GM08714 (cell line): ENCODE measurements at regions not wholly inside any gene's neighbourhood (a gene's known extent, or its start where the extent isn't known, plus 50 kb on each side); places are given as distances from the start of the nearest gene placed in this dataset.

Source experiments
- H3K4me3 ChIP-seq: fragments of 200-500 bp; sonication (Bioruptor generic); 2 replicates; pipeline ENCODE4 v1.5.1; 2014; ENCODE audit warnings: mild to moderate bottlenecking, low read length, inconsistent platforms
- ZNF274 ChIP-seq: IDR thresholded peaks from 2 replicates; pipeline ENCODE4 v1.6.1; 2012; ENCODE audit warnings: mild to moderate bottlenecking, low read depth, low read length

DNA sequence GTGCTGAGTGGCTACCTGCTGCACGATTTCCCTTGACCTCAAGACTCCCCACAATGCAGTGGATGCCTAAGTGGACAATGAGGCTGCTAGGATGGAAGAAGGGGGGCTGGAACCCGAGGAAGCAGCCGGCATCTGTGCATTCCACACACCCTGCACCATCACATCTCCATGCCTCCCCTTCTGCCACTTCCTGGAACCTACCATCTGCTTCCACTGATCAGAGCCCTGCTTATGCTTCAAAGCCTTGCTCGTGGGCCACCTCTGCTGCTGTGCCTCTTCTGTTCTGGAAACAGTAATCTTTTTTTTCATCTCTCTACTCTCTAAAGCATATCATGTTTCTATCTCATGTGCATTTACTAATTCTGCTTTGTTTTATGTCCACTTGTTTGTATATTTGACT is 66.2 kb upstream of the WDR26 start:
- H3K4me3 ChIP-seq: no peak overlapping the region
- TF ChIP-seq ZNF274: no peak

DNA sequence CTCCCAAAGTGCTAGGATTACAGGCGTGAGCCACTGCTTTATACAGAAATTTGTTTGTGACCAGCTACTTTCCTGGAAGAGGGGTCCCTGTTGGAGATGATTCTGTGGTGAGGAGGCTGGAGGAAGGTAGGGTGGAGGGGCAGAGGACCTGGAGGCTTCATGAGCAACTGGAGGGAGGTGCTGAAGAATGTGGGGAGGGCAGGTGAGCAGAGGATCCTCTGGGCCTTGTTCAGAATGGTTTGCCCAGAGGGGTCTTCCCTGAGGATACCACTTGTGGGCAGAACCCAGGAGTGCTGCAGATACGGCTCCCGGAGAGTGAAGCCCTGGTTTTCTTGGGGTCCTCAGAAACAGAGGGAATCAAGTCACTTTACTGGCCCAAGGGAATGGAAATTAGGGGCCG is 67.2 kb upstream of the WDR26 start:
- H3K4me3 ChIP-seq: no peak overlapping the region
- TF ChIP-seq ZNF274: no peak

DNA sequence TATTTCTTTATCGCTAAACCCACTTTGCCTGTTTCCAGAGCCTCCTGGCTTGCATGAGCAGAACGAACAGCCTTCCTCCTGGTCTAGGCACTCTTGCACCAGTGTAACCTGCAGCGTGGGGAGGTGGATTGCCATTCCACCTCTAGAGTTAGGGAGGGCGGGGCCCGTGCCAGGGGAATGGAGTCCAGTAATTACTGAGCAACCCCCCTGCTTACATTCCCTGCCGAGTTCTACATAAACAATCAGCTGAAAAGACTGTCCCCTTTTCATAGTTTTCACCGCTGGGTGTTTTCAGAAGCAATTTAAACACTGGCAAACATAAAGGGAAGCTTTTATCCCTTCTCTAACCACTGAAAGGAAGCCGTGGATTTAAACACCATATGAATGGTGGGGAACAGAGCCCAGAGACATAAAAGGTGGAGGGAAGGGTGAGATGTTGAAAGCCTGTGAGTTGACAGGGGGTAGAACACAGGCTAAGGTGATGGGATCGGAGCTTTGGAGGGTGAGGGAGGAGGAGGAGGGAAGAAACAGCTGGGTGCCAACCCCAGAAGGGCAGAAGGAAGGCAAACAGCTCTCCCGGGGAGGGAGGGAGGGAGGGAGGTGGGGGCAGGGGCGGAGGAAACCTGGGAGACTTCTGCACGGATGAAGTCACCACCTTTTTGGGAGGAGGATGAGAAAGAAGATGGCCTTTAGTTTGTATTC is 68.0 kb upstream of the WDR26 start:
- TF ChIP-seq ZNF274: no peak
- H3K4me3 ChIP-seq: no peak overlapping the region; the same call in 1 of the 2 replicates

DNA sequence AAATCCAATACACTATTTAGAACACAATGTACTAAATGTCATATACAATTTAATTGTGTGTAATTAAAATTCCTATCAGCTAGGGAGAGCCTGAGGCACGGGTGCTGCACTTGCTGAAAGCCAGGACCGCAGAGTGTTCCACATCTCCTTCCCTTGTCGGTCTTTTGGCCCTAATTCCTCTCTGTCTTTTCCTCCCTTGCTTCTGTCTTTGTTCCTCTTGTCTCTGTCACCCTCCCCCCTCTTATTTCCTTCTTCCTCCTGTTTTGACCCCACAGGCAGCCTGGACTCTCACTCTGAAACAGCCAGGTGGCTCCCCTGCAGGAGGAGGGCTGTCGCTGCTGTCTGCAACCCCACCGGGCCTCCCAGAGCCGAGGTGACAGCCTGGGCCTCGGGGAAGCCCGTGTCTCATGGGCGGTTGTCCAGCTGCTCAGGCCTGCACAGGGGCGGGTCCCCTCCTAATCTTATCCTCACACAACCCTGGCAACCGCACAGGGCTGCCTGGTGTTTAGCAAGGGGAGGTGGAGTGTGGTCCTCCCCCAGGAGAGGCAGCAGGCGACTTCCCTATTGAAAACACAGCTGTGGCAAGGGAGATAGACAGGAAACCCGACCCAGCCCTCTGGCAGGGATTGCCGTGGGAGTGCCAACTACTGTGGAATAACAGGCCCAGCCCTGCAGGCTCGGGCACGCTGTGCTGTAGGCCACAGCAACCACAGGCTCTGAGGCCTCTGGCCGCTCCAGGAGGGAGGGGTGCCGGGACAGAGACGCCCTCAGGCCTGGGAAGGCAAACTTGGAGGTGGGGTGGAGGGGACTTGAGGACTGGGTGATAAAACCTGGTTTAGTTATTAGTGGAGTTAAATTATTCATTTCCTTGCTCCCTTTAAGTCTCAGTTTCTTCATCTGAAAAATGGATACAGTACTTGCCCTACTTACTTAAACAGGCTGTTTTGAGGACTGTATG is 68.8 kb upstream of the WDR26 start:
- peak overlapping the region; percentile 9; the same call in 1 of the 2 replicates for H3K4me3 ChIP-seq

DNA sequence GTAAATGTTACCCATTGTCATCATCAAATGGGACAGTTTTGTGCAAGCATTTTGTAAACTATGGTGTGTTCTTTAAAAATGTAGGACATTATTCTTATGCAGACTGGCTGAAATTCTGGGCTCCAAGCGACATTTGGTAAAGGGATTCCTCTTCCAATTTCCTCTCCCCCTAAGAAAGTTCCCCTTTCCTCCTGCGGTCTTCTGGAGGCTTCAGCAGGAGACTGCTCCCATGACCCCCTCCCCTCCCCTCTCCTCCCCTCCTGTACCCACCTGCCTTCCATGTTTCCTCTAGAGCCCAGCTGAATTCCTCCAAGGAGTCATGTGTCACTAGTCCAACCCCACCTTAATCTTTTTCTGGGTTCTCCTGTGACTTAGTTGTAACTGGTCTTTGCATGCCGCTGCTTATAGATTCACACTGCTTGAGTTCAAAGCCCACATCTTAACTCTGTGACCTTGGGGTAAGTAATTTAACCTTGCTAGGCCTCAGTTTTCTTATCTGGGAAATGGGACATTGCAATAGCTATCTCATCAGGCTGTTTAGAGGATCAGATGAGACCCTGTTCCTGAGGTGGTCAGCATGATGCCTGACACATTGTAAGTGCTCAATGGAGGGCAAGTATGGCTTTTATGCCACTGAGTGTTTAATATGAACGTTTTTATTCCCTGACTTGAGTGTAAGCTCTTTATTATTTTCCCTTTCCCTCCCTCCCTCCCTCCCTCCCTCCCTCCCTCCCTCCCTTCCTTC is 69.9 kb upstream of the WDR26 start:
- no peak overlapping the region for H3K4me3 ChIP-seq
- TF ChIP-seq ZNF274: no peak

More for the DNA sequence above, 68.8 kb upstream of the WDR26 start:
- TF ChIP-seq ZNF274: no peak

DNA sequence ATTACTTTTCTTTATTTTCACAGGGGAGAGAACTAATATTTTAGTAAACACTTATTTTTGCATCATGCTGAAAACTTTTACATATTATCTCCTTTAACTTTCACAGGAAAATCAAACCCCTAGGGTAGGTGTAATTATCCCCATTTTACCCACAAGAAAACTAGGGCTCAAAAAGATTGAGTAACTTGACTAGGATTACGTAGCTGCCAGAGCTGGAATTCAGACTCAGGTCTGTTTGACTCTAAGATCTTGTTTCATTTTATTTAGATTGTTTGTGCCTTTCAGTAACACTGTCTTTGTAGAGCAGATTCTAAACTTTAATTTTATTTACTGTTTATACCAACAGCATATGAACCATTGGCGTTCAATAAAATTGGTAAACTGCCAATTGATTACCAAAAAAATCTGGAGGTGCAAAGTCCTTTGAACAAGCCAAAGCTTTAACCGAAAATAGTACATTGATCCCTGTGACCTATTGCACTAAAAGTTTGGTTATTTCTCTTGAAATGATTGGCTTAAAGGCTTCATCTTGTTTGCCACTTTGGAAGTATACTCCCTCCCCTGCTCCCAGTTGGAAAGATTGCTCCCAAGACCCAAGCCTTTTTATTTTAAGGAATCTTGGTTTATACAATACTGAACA is 71.0 kb upstream of the WDR26 start:
- H3K4me3 ChIP-seq: no peak overlapping the region
- no peak for TF ChIP-seq ZNF274

DNA sequence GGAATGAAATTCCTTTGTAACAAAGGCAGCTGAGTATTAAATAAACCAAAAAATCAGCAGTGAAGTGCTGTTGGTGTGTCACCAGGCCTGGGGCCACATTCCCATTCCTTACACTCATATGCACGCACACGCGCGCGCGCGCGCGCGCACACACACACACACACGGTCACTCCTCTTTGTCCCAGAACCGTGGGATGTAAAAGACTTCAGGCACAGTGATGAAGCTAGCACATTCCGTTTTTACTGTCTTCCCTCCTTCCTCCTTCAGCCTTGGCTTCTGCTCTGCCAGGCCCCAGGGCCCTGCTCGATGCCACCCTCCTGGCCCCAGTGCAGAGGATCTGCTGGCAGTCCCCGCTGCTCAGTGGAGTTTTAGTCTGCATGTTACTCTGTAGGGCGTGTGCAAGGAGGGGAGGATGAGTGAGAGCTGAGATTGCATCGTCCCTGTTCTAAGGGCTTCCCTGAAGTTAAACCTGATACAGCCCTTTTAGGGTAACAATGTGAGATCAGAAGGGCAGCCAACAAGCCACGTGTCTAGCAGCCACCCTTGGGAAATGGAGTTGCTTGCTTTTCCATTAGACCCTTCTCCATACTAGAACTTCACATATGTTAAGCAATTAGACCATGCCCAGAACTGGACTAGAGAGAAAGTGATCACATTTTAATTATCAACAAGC is 71.7 kb upstream of the WDR26 start:
- no peak overlapping the region for H3K4me3 ChIP-seq
- no peak for TF ChIP-seq ZNF274

DNA sequence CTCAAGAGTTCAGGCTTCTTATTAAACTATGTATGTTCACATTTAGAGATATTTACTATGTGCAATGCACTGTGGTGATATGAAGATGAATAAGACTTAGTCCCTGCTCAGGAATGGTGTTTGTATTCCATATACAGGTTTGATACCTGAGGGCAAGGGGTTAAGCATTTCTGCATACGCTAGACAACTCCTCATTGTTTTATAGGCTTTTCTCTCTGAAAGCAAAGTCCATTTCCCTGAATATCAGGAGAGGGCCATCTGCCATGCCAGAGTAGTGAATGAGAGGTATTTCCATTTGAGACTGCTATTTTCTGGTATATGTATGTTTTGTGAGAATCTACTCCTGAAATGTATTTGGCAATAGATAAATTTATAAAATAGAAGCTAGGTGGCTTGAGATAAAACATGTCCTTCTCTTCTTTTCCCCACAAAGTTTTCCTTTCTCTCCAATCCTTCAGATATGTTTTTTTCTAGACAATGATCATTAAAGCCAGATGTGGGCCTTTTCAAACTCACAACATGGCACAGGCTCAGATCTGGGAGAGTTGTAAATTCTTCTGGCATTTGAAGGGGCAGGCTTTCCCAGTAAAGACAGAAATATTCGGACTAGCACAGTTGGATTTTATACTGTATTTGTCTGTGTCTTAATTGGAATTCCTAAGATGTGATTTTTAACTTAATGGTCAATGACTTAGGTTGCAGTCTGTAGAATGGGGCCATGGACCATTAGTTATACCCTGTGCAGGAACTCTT is 73.3 kb upstream of the WDR26 start:
- no peak for TF ChIP-seq ZNF274

DNA sequence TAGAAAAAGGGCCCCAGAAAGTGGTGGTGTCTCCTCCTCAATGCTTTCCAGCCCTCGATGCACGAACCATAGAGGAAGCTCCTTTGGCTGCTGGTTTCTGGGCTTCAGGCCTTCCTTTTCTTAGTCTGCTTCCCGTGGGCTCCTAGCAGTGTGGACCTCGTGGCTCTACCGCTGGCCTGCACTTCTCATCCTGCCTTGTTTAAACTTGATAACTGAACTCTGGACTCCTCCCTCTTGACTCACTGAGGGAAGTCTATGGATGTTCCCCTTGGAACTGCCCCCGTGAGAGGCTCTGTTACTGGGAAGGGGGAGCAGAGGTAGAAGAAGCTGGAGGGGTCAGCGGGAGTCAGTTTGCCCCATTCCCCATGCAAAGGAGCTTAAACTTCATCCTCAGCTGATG is 75.3 kb upstream of the WDR26 start:
- no peak overlapping the region for H3K4me3 ChIP-seq
- no peak for TF ChIP-seq ZNF274

More for the DNA sequence above, 73.3 kb upstream of the WDR26 start:
- H3K4me3 ChIP-seq: no peak overlapping the region

DNA sequence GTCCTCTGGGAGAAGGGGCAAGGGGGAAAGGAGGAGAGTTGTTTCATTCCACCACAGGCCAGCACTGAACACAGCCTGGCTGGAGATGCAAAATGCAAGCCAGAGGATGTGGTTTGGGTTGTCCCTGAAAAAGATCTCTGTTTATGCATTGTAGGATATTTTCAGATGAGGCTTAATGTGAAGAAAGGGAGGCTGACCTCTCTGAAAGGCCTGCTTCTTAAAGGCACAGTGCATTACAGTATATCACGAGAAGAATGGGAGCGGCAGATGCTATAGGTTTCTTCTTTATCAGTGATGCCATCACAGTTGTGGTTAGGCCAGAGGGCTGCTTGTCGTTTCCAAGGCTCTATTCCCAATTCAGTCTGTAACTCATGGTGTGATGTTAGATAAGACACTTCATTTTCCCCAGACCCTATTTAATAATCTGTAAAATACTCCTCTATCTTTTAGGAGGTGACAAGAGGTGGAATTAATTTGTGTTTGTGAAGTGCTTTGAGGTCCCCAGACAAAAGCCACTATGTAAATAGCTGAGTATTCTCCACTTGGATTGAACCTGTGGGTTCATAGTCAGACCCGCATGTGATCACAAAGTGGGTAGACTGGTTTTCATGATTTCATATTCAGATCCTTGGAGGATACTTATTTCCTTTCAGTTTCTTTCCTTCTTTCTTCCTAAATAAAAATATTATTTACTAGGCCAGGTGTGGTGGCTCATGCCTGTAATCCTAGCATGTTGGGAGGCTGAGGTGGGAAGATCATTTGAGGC is 76.5 kb upstream of the WDR26 start:
- no peak overlapping the region for H3K4me3 ChIP-seq
- no peak for TF ChIP-seq ZNF274

DNA sequence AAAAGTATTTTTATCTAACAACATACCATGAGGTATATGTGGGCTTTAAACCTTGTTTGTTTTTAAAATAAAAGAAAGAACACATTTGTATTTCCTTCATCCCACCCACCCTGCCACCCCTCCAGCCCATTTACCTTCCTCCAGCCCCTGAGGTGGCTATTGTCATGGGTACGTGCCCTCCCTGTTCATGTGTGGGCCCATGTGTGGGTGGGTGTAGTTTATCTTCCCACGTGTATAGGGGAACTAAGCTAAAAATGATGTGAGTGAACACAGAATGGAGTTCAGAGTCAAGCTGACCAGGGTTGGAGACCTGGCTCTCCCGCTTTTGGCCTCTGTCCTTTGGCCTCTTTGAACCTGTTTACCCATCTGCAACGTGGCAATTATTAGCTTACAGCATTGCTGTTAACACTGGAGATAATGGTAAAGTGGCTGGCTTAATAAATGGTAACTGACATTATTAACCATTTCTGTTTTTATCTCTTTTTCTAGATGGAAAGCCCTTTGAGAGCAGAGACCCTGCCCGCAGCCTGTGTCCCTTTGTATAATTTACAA is 78.1 kb upstream of the WDR26 start:
- TF ChIP-seq ZNF274: no peak
- no peak overlapping the region for H3K4me3 ChIP-seq

DNA sequence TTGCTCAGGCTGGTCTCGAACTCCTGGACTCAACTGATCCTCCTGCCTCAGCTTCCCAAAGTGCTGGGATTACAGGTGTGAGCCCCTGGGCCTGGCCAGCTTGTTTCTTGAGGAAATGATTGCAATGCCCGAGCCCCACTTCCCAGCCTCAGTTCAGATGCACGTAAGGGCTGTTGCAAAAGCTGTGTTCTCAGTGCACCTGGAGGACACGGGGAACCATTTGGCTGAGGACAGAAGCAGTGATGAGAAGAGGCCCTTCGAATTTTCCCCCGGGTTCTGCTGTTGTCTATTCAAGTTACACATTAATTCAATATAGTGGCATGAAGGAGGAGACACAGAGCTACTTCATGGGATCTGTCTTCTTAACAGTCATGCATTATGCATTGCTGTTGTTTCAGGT is 78.8 kb upstream of the WDR26 start:
- H3K4me3 ChIP-seq: no peak overlapping the region

More for the DNA sequence above, 78.8 kb upstream of the WDR26 start:
- TF ChIP-seq ZNF274: no peak
